Hypothalamus (tissue), 51 donors: ENCODE measurements at regions not wholly inside any gene's neighbourhood (a gene's known extent, or its start where the extent isn't known, plus 50 kb on each side); places are given as distances from the start of the nearest gene placed in this dataset.

Source experiments
- DNase-seq, 51 donors: peaks; one replicate each; lab custom pipeline; 2025; lab: John Stamatoyannopoulos, UW

GRCh38 chr10:65340340-65340739, 1585.5 kb upstream of the LRRTM3 start:
- no peak for DNase-seq

GRCh38 chr10:65341323-65341925, 1584.4 kb upstream of the LRRTM3 start:
- DNase-seq = no peak

DNA sequence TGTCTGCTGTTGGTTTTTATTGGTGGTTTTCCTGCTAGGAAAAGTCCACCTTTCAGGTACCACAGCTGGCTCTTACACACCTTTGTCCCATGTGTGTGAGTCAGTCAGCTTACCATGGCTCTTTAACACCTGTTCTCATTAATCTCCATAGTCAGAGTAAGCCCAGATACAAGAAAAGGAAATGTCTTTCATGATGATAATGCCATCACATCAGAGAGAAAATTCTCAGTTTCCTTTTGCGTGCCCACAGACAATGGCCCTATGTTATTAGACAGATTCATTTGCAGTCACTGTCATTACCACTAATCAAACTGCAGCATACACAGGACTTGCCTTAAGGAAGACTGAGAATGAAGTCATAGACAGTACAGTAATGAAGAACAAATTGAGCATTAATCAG, 1583.6 kb upstream of the LRRTM3 start:
- DNase-seq = no peak

DNA sequence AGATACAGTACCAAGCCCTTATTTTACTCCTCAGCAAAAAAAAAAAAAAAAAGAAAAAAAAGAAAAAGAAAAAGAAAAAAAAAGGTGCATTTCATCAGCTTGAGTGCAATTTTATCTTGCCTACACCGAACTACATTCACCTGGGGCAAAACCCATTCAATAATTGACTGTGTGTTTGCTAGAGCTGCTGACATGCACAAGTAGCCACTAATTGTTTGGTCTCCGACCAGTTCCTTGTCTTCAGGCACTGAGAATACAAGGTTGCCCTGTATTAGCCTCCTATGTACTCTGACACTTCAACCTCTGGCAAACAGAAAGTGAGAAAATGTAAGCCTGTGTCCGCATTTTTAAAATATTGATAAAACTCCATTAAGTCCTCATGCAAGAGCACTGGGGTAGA, 1579.4 kb upstream of the LRRTM3 start:
- no peak for DNase-seq

DNA sequence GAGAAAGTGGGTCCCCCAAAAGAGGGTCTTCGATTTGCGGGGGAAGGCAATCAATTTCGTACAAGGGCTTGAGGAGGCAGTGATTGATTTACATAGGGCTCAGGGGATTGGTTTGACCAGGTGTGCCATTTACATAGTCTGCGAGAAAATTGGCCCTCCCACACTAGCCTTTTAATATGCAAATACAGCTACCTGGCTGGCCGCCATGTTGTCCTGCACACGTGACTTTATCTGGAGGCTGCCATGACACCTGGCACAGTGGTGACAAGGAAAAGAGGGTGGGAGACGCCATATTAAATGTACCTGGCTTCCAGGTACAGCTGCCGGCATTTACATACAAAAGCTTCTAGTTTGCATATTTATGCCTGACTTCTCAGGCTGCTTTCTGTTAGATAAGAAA, 1577.2 kb upstream of the LRRTM3 start:
- DNase-seq = no peak

DNA sequence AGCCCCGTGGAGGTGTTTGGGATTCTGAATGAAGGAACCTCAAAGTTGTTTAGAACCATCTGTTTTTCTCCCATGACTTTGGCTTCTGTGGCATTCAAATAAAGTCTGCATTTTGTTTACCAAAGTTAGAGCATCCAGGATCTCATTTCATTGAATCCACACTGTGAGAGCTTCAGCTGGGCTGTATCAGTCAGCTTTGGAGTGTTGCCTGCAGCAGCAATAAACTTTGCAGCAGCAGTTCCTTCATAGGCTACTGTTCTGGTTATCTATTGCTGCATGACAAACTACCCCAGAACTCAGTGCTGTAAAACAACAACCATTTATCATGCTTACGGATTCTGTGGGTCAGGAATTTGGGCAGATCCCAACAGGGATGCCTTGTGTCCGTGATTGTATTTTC, 1575.2 kb upstream of the LRRTM3 start:
- no peak for DNase-seq

GRCh38 chr10:65355141-65355680, 1570.6 kb upstream of the LRRTM3 start:
- no peak for DNase-seq

- DNase-seq = peak in 4 of 51 donors; percentile 1 to 8 (median 2)
Measured at GRCh38 chr10:65358565-65358964, 1567.3 kb upstream of the LRRTM3 start.

DNA sequence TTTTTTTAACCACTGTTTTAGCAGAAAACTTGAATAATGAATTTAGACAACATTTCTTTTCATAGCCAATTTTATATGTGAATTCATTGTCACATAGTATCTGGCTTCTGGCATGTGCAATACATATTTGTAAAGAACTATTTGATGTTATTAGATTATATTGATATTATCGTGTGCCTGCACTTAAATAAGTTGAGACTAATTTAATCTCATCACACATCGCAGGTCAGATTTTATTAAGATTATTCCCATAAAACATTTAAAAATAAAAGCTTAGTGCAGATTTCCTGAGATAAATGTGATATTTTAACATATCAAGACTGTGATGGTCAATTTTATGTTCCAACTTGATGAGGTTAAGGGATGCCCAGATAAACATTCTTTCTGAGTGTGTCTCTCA, 1565.3 kb upstream of the LRRTM3 start:
- no peak for DNase-seq

- no peak for DNase-seq
Measured at GRCh38 chr10:65365878-65366277, 1560.0 kb upstream of the LRRTM3 start.

DNA sequence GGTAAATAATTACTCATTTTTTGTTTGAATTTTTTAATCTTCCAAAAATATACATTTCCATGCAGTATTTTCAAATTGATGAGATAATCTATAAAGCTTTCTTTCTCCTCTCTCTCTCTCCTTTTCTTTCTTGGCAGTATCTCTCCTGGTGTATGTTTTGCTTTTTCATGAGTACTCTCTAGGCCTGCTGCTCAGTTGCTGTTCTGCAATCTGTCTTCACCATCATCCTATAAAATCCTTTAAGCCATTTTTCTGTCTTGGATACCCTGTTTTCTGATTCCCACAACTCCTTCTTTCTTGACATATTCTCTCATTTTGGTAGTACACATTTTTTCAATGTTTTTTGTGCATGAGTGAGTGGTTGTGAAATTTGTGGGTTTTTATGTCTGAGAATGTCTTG, 1558.1 kb upstream of the LRRTM3 start:
- no peak for DNase-seq

GRCh38 chr10:65375528-65375927, 1550.3 kb upstream of the LRRTM3 start:
- no peak for DNase-seq

DNA sequence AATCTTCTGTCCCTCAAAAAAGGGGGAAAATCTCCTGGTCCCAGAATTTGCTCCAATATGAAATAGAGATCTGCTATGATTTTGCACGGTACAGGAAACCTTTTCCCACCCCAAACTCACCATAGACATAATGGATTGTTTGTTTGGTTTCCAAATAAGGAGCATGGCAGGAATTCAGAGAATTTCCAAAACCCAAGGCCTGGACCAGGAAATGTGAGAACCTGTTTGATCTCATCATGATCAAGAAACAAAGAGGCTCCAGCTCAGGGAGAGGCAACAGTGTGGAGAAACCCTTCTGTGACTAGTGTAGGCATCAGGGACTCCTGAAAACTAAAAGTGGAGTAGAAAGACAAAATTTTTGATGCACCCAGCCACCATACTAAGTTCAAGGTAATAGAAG, 1548.1 kb upstream of the LRRTM3 start:
- no peak for DNase-seq

DNA sequence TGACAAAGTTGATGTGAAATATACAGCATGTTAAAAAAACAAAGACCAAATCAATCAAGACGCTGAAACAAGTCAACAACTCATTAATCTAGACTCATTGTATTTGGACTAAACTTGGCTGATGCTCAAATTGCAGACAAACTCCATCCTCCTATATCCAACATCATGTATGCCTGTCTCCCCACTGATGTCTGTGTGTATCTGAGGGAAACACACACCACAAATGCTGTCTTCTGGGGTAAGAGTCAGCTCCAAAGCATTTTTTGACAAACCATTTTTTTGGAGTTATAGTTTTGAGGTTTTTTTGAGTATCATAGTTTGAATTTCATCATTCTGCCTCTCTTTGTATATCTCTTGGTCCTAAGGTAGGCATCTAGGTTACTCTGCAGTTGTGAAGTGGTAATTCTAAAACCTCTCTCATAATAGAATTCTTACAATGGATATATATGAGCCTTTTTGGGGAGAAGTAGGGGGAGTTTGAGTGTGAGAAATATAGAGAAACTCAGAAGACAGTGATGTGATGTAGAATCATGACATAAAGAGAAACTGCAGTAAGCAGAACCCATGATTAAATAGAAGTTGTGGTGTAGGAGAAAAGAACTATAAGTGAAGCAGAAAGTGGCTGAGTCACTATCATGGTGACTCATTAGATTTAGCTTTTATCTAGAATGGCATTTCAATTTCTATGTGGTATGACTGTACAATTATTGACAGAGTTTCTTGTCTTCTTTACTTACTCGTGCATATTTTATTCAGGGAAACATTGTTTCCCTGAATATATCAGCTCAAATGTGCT, 1531.1 kb upstream of the LRRTM3 start:
- DNase-seq = peak in 1 of 51 donors; percentile 28

DNA sequence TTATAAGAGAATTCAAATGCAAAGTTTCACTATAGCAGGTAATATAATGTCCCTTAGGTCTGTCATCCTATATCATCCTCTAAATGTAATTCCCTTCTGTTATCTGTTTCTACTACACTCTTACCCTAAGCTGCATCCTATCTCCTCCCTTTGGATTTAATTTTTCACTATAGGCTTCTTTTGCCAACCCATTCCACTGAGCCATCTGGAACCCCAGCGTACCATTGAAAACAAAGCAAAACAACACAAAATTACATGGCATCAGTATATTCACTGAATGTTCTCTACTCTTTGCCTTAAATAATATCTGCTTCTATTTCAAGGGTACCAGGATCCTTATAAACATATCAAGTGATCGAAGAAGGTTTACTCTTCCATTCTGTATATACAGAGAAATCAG, 1530.2 kb upstream of the LRRTM3 start:
- no peak for DNase-seq

DNA sequence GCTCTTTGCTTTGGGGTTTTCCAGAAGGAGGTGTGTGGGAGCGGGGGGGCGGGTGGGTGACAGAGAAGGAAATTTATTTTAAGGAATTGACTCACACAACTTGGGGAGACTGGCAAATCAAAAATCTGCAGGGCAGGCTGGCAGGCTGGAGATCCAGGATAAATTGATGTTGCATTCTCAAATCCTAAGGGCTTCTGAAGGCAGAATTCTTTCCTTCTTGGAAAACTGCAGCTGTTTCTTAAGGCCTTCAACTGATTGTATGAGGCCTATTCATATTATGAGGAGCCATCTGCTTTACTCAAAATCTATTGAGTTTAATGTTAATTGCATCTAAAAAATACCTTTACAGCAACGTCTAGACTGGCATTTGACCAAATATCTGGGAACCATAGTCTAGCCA, 1528.8 kb upstream of the LRRTM3 start:
- no peak for DNase-seq

DNA sequence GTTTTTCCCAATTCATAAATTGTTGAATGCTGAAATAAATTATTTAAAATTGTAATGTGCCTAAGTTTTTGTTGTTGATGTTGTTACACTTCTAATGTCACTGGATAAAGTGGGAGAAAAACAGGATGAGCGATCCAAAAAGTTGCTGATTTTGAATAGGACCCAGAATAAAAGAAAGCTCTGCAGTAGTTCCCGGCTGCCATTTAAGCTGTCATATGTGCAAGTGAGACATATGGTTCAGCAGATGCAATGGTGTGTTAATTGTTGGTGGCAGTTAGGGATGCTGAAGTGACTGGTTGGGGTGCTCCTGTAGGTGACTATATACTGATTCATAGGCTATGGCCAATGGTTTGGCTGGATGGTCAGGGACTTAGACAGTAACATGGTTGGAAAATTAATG, 1517.4 kb upstream of the LRRTM3 start:
- DNase-seq = no peak

- no peak for DNase-seq
Measured at GRCh38 chr10:65413001-65413400, 1512.8 kb upstream of the LRRTM3 start.

- no peak for DNase-seq
Measured at GRCh38 chr10:65415318-65415717, 1510.5 kb upstream of the LRRTM3 start.

DNA sequence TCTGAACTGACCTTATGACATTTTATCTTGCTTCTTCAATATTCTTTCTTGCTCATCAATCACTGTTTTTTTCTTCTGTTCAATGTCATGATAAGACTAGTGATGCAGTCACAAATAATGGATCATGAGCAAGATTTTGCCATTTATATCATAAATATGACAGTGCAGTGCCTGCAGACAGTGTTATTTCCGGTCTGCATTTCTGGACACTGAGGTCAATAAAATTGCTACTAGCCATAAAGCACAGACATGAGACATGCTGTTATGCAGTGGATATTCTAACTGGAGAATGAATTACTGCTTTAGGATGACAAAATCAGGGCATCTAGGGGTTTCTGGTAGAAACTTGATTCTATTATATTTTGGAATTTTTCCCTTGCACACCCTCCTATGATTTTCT, 1509.7 kb upstream of the LRRTM3 start:
- no peak for DNase-seq

DNA sequence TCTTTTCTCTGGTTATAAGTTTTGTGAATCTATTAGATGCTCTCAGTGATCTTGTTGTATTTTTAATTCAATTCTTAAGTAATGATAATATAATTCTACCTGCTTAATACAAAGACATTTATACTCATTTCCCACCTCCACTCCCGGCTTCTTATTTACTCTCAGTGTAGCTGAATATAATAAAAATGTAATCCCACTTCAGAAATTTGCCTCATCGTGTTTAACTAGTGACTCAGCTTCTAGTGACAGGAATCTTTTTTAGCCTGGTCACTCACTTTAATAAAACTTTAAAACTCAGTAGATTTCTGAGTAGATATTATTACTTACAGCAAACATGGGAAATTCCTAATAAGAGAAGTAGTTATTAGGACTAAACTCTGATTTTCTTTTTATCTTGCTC, 1506.2 kb upstream of the LRRTM3 start:
- no peak for DNase-seq

DNA sequence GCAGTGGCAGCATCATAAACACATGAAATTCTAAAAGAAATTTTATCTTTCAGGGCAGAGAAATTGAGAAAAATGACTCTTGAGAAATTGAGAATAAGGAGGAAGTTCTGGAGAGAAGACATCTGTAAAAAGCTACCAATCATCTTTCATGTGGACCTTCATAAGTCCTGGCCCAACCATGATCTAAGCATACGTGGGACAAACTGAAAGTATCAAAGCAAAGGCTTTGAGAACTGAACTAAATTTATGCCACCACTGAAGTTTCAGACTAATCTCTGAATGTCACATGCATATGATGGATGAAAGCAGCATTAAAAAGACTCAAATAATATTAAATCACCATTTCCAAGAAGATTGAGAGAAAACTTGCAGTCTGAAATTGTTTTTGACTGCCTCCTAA, 1502.8 kb upstream of the LRRTM3 start:
- no peak for DNase-seq
